DMS79 (cell line): ENCODE measurements at regions not wholly inside any gene's neighbourhood (a gene's known extent, or its start where the extent isn't known, plus 50 kb on each side); places are given as distances from the start of the nearest gene placed in this dataset.
"Not testable (repeated sequence)": the region's sequence is repeated elsewhere in the genome, so short reads cannot be mapped to it uniquely, and the experiment has no call there.

Experiments used
- DNase-seq: peaks from one replicate; lab custom pipeline; 2025; lab: John Stamatoyannopoulos, UW

- DNase-seq: not testable (repeated sequence)
These were observed 107.3 kb upstream of the IKBKE start for GRCh38 chr1:206362994-206363393.

GRCh38 chr1:206365271-206365670 is 105.0 kb upstream of the IKBKE start:
- not testable (repeated sequence) for DNase-seq

GRCh38 chr1:206366131-206366530 is 104.1 kb upstream of the IKBKE start:
- DNase-seq: not testable (repeated sequence)

- DNase-seq: not testable (repeated sequence)
These were observed 103.5 kb upstream of the IKBKE start for GRCh38 chr1:206366772-206367171.

GRCh38 chr1:206367955-206368622 is 102.2 kb upstream of the IKBKE start:
- DNase-seq: not testable (repeated sequence)

GRCh38 chr1:206374725-206375124 is 95.6 kb upstream of the IKBKE start:
- DNase-seq: not testable (repeated sequence)

- not testable (repeated sequence) for DNase-seq
These were observed 94.7 kb upstream of the IKBKE start for GRCh38 chr1:206375552-206375951.

- DNase-seq: not testable (repeated sequence)
These were observed 91.8 kb upstream of the IKBKE start for GRCh38 chr1:206378506-206378905.

GRCh38 chr1:206379245-206379644 is 91.0 kb upstream of the IKBKE start:
- not testable (repeated sequence) for DNase-seq

- DNase-seq: not testable (repeated sequence)
These were observed 90.0 kb upstream of the IKBKE start for GRCh38 chr1:206380163-206380790.

- DNase-seq: not testable (repeated sequence)
These were observed 89.3 kb upstream of the IKBKE start for GRCh38 chr1:206380791-206381610.

- not testable (repeated sequence) for DNase-seq
These were observed 86.1 kb upstream of the IKBKE start for GRCh38 chr1:206384029-206384807.

GRCh38 chr1:206384891-206385290 is 85.4 kb upstream of the IKBKE start:
- DNase-seq: not testable (repeated sequence)

GRCh38 chr1:206387631-206388030 is 82.6 kb upstream of the IKBKE start:
- not testable (repeated sequence) for DNase-seq

GRCh38 chr1:206391903-206392302 is 78.4 kb upstream of the IKBKE start:
- DNase-seq: not testable (repeated sequence)

- DNase-seq: not testable (repeated sequence)
These were observed 72.8 kb upstream of the IKBKE start for GRCh38 chr1:206397501-206397900.

- DNase-seq: not testable (repeated sequence)
These were observed 72.0 kb upstream of the IKBKE start for GRCh38 chr1:206398261-206398660.

- DNase-seq: not testable (repeated sequence)
These were observed 66.5 kb upstream of the IKBKE start for GRCh38 chr1:206403612-206404307.

- DNase-seq: not testable (repeated sequence)
These were observed 65.8 kb upstream of the IKBKE start for GRCh38 chr1:206404309-206405027.

- not testable (repeated sequence) for DNase-seq
These were observed 65.0 kb upstream of the IKBKE start for GRCh38 chr1:206405282-206405681.
